Smooth muscle cell (in vitro differentiated cells): ENCODE measurements at regions not wholly inside any gene's neighbourhood (a gene's known extent, or its start where the extent isn't known, plus 50 kb on each side); places are given as distances from the start of the nearest gene placed in this dataset.
"Not testable (repeated sequence)": the region's sequence is repeated elsewhere in the genome, so short reads cannot be mapped to it uniquely, and the experiment has no call there.

ENCODE experiments used
- DNase-seq: peaks from one replicate; lab custom pipeline; 2025; ENCODE audit not compliant: unreplicated experiment; lab: John Stamatoyannopoulos, UW
- H2AFZ ChIP-seq: fragments of 200-600 bp; sonication (generic); 2 replicates; pipeline ENCODE4 v1.6.0; 2016; ENCODE audit warnings: antibody characterized with exemption, low read depth, mild to moderate bottlenecking
- H3F3A ChIP-seq: fragments of 200-600 bp; sonication (generic); 2 replicates; pipeline ENCODE4 v1.6.0; 2017; ENCODE audit warnings: antibody characterized with exemption, low read depth
- H3K27ac ChIP-seq: fragments of 200-600 bp; sonication (generic); 2 replicates; pipeline ENCODE4 v1.5.1; 2016; ENCODE audit warnings: low read depth, mild to moderate bottlenecking
- H3K27me3 ChIP-seq: fragments of 200-600 bp; sonication (generic); 2 replicates; pipeline ENCODE4 v1.6.1; 2016; ENCODE audit warnings: low read depth, mild to moderate bottlenecking
- H3K36me3 ChIP-seq: fragments of 200-600 bp; sonication (generic); 2 replicates; pipeline ENCODE4 v1.5.1; 2016; ENCODE audit warnings: low read depth
- H3K4me1 ChIP-seq: fragments of 200-600 bp; sonication (generic); 2 replicates; pipeline ENCODE4 v1.5.1; 2016; ENCODE audit warnings: low read depth
- H3K4me2 ChIP-seq: fragments of 200-600 bp; sonication (generic); 2 replicates; pipeline ENCODE4 v1.6.0; 2016; ENCODE audit warnings: mild to moderate bottlenecking
- H3K4me3 ChIP-seq: fragments of 200-600 bp; sonication (generic); 2 replicates; pipeline ENCODE4 v1.5.1; 2016; ENCODE audit warnings: mild to moderate bottlenecking
- H3K79me2 ChIP-seq: fragments of 200-600 bp; sonication (generic); 2 replicates; pipeline ENCODE4 v1.6.0; 2016; ENCODE audit warnings: low read depth, mild to moderate bottlenecking
- H3K9ac ChIP-seq: fragments of 200-600 bp; sonication (generic); 2 replicates; pipeline ENCODE4 v1.6.0; 2016; ENCODE audit warnings: low read depth
- H3K9me3 ChIP-seq: fragments of 200-600 bp; sonication (generic); replicated peaks from 2 replicates; pipeline ENCODE4 v1.5.1; 2016; ENCODE audit warnings: low read depth
- H4K20me1 ChIP-seq: fragments of 200-600 bp; sonication (generic); 2 replicates; pipeline ENCODE4 v1.6.0; 2016; ENCODE audit warnings: low read depth
- CTCF ChIP-seq: fragments of 200-600 bp; sonication (generic); IDR thresholded peaks from 2 replicates; pipeline ENCODE4 v1.5.1; 2017; ENCODE audit warnings: borderline replicate concordance, mild to moderate bottlenecking, antibody characterized with exemption; ENCODE audit not compliant: insufficient read depth, poor library complexity, severe bottlenecking
- WGBS: methylation state at CpG from one replicate; pipeline ENCODE4 v1.1.7; 2016; ENCODE audit warnings: low lambda C conversion rate; 5-methylcytosine and 5-hydroxymethylcytosine counted together

DNA sequence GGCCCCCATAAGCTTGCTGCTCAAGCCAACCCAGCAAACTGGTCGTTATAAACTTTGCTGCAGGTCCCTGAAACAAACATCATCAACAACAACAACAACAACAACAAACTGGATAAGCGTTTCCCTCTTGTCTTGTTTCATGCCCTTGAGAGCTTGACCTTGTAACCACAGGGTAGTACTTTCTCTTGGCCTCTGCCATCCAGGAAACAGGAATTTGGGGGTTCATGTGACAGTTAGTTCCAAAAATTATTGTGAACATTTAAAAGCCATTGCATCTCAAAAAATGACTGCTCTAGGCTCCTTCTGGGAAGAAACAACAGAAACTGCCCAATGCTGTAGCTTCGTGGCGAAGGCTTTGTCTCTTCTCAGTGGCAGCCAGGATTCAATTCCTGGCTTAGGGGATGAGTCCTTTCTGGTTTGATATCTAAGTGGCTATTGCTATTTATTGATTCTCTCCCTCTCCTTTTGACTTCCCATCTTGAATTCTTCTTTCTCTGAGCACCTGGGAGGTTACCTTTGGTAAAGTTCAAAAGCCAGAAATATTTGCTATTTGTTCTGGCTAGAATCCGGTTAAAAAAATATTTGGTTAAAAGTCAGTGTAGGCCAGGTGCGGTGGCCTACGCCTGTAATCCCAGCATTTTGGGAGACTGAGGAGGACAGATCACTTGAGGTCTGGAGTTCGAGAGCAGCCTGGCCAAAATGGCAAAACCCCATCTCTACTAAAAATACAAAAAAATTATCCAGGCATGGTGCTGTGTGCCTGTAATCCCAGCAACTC, 52.0 kb upstream of the CPM start:
- 91% methylated on average over 8 of the region's 8 CpGs for whole genome bisulfite sequencing
- no peaks in the 10 kb centered on the region for H3F3A ChIP-seq
- no peak overlapping the region for H3K4me3 ChIP-seq
- no peak for TF ChIP-seq CTCF
- H3K4me2 ChIP-seq = no peak overlapping the region
- DNase-seq = no peak
- no peaks in the 10 kb centered on the region for H3K79me2 ChIP-seq
- H3K9me3 ChIP-seq = no peaks in the 10 kb centered on the region
- H3K27me3 ChIP-seq = no peaks in the 10 kb centered on the region
- H4K20me1 ChIP-seq = no peaks in the 10 kb centered on the region
- no peak overlapping the region for H2AFZ ChIP-seq
- H3K36me3 ChIP-seq = no peaks in the 10 kb centered on the region
- no peak overlapping the region for H3K27ac ChIP-seq
- no peak overlapping the region for H3K9ac ChIP-seq
- H3K4me1 ChIP-seq = no peaks in the 10 kb centered on the region

- 89% methylated on average over 4 of the region's 4 CpGs for WGBS
- H2AFZ ChIP-seq, H3K36me3 ChIP-seq, H3K9me3 ChIP-seq, H3K4me1 ChIP-seq, H4K20me1 ChIP-seq, DNase-seq, H3F3A ChIP-seq, H3K4me2 ChIP-seq, H3K27ac ChIP-seq, H3K9ac ChIP-seq, H3K4me3 ChIP-seq, H3K27me3 ChIP-seq, H3K79me2 ChIP-seq: not testable (repeated sequence)
Observed at GRCh38 chr12:68997526-68997925, 64.6 kb upstream of the CPM start.

GRCh38 chr12:68998041-68998440, 65.1 kb upstream of the CPM start:
- 87% methylated on average over 1 of the region's 1 CpG for WGBS
- H2AFZ ChIP-seq = no peak overlapping the region
- no peak overlapping the region for H3K4me2 ChIP-seq
- no peak overlapping the region for H3K4me3 ChIP-seq
- no peaks in the 10 kb centered on the region for H3K79me2 ChIP-seq
- no peaks in the 10 kb centered on the region for H3K36me3 ChIP-seq
- H3K9ac ChIP-seq = no peak overlapping the region
- no peaks in the 10 kb centered on the region for H3K27me3 ChIP-seq
- H3K9me3 ChIP-seq = no peaks in the 10 kb centered on the region
- no peaks in the 10 kb centered on the region for H4K20me1 ChIP-seq
- no peak for TF ChIP-seq CTCF
- no peak overlapping the region for H3K27ac ChIP-seq
- no peaks in the 10 kb centered on the region for H3F3A ChIP-seq
- no peaks in the 10 kb centered on the region for H3K4me1 ChIP-seq
- DNase-seq = no peak

DNA sequence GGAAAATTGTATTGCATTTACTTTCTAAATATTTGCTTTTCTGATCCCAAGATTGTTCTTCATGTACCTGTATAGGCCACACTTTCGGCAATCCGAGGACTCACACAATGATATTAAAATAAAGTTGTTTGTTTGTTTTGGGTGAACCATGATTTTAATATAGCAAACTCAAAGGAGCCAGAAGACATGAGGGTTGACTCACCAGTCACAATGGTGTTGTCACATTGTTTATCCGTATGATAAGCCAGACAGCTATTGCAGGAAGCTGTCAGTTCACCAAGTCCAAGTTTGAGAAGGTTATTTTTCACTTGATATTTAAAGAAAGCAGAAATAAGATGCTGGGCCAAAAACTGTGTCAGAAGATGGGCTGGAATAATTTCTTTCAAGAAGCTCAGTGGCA, 67.1 kb upstream of the CPM start:
- H3K27ac ChIP-seq = peak overlapping the region; percentile 11

More for the DNA sequence above, 67.1 kb upstream of the CPM start:
- no peak overlapping the region for H2AFZ ChIP-seq
- H4K20me1 ChIP-seq = no peaks in the 10 kb centered on the region
- H3K4me2 ChIP-seq = no peak overlapping the region
- no peaks in the 10 kb centered on the region for H3K9me3 ChIP-seq
- no peaks in the 10 kb centered on the region for H3K79me2 ChIP-seq
- H3K36me3 ChIP-seq = no peaks in the 10 kb centered on the region
- H3K4me1 ChIP-seq = no peaks in the 10 kb centered on the region
- H3K9ac ChIP-seq = no peak overlapping the region
- H3F3A ChIP-seq = no peaks in the 10 kb centered on the region
- no peak for DNase-seq
- no peaks in the 10 kb centered on the region for H3K27me3 ChIP-seq
- TF ChIP-seq CTCF = no peak
- H3K4me3 ChIP-seq = no peak overlapping the region
- 89% methylated on average over 3 of the region's 3 CpGs for WGBS
